Erythroblast (primary cell): ENCODE measurements at regions not wholly inside any gene's neighbourhood (a gene's known extent, or its start where the extent isn't known, plus 50 kb on each side); places are given as distances from the start of the nearest gene placed in this dataset.

ENCODE experiments used
- GATA1 ChIP-seq: IDR thresholded peaks from 2 replicates; pipeline ENCODE4 v1.6.1; 2011; ENCODE audit warnings: low read depth, mild to moderate bottlenecking, control low read depth, low read length, moderate library complexity
- POLR2A ChIP-seq: IDR thresholded peaks from 2 replicates; pipeline ENCODE4 v1.6.1; 2011; ENCODE audit warnings: mild to moderate bottlenecking, low read length

- TF ChIP-seq POLR2A (no peak), GATA1 (no peak)
These were observed 99.8 kb upstream of the RAI2 start for GRCh38 chrX:17960891-17961290.
